ENCODE measurements at regions not wholly inside any gene's neighbourhood (a gene's known extent, or its start where the extent isn't known, plus 50 kb on each side); places are given as distances from the start of the nearest gene placed in this dataset.

GRCh38 chr2:77720115-77720514, 197.9 kb upstream of the LRRTM4 start:
- no peak for TF ChIP-seq RBAK (tag by site-specific recombination; IDR thresholded peaks at IDR 0.05)
- TF ChIP-seq ZNF626 (tag by site-specific recombination; IDR thresholded peaks at IDR 0.05) = no peak
- TF ChIP-seq SALL2 (tag by site-specific recombination; IDR thresholded peaks at IDR 0.05; ENCODE audit: borderline replicate concordance) = no peak

Measured in HEK293 (cell line).